ENCODE measurements at regions not wholly inside any gene's neighbourhood (a gene's known extent, or its start where the extent isn't known, plus 50 kb on each side); places are given as distances from the start of the nearest gene placed in this dataset.

- TF ChIP-seq POLR2A (IDR thresholded peaks at IDR 0.05; ENCODE audit: low read length) (no peak), GATA1 (IDR thresholded peaks at IDR 0.05; ENCODE audit: low read depth, low read length) (no peak)
These were observed 134.5 kb upstream of the SMIM23 start for GRCh38 chr5:171651102-171651501.

Measured in erythroblast (primary cell).